ENCODE measurements at regions not wholly inside any gene's neighbourhood (a gene's known extent, or its start where the extent isn't known, plus 50 kb on each side); places are given as distances from the start of the nearest gene placed in this dataset.

DNA sequence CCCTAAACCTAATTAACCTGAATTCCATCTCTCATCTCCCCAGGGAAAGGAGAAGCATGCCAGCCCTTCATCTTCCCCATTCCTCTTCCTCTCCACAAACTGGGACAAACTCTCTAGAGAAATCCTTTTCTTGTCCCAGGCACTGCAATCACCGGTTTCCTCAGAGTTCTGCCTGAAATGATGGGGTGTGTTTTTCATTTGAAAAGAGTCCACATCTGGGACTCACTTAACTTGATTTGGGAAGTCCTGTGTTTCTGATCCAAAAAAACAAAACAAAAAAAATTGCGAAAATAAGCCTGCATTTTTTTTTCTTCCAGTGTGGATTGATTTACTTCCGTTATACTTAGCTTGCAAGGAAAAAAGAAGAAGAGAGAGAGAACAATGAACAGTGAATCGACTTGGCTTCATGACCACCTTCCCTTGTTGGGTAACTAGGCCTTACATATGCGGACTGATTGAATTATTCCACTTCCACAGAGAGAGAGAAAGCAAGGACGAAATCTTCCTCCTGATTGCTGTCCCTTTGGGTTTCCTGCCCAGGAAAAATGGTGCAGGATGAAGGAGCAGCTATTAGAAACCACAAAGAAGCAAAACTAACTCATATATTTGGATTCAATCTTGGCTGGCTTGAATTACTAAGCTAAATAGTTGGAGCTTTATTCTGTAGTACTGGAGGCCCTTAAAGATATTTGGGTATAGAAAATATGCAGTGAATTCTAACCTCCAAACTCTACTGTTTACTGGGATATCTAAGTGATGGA is 506.2 kb upstream of the TBX3 start:
- ATAC-seq (ENCODE audit: low FRiP score) (no peak), DNase-seq (no peak)
- no peak overlapping the region for H3K27ac ChIP-seq (ENCODE audit: low read depth in 1 of 2, low read length in 2 of 2)
- no peak overlapping the region for H3K4me3 ChIP-seq (ENCODE audit: low read length in 2 of 2)
- peaks cover 1% of the 10 kb centered on the region for H3K9me3 ChIP-seq (ENCODE audit: control insufficient read depth, low read length)
- H3K36me3 ChIP-seq (ENCODE audit: control insufficient read depth in 1 of 2, insufficient read depth in 2 of 2, low read length in 1 of 2): no peaks in the 10 kb centered on the region
- H3K4me1 ChIP-seq (ENCODE audit: control insufficient read depth in 1 of 2, insufficient read depth in 2 of 2, low read length in 2 of 2): no peaks in the 10 kb centered on the region
- 83 to 91% methylated on average over 6 of the region's 6 CpGs for WGBS, 2 donors
- H3K27me3 ChIP-seq (ENCODE audit: control insufficient read depth in 1 of 2, insufficient read depth in 2 of 2, low read length in 1 of 2): no peaks in the 10 kb centered on the region
- intact Hi-C loops (cut with DNase I): no loop called here

- intact Hi-C loops (cut with DNase I): no loop called here
Measured at GRCh38 chr12:115185506-115185905, 501.5 kb upstream of the TBX3 start.

DNA sequence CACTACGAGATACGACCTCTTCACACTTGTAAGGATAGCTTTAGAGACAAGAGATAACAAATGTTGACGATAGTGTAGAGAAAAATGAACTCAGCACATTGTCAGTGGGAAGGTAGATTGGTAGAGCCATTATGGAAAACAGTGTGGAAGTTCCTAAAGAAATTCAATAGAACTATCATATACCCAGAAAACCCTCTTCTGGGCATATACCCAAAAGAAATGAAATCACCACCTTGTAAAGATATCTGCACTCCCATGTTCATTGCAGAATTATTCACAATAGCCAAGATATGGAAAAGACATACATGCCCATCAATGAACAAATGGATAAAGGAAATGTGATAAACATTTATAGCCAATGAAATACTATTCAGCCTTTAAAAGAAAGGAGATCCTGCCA is 499.8 kb upstream of the TBX3 start:
- DNase-seq (no peak), ATAC-seq (ENCODE audit: low FRiP score) (no peak)
- H3K4me3 ChIP-seq (ENCODE audit: low read length in 2 of 2): no peak overlapping the region

More at GRCh38 chr12:115185506-115185905, 501.5 kb upstream of the TBX3 start:
- DNase-seq: no peak
- H3K4me1 ChIP-seq (ENCODE audit: control insufficient read depth in 1 of 2, insufficient read depth in 2 of 2, low read length in 2 of 2): no peaks in the 10 kb centered on the region
- 49 to 65% methylated on average over 4 of the region's 4 CpGs for WGBS, 2 donors
- H3K4me3 ChIP-seq (ENCODE audit: low read length in 2 of 2): no peak overlapping the region
- no peaks in the 10 kb centered on the region for H3K27me3 ChIP-seq (ENCODE audit: control insufficient read depth in 1 of 2, insufficient read depth in 2 of 2, low read length in 1 of 2)
- ATAC-seq (ENCODE audit: low FRiP score): no peak
- no peaks in the 10 kb centered on the region for H3K36me3 ChIP-seq (ENCODE audit: control insufficient read depth in 1 of 2, insufficient read depth in 2 of 2, low read length in 1 of 2)
- H3K9me3 ChIP-seq (ENCODE audit: control insufficient read depth, low read length): peaks cover 1% of the 10 kb centered on the region
- H3K27ac ChIP-seq (ENCODE audit: low read depth in 1 of 2, low read length in 2 of 2): no peak overlapping the region

DNA sequence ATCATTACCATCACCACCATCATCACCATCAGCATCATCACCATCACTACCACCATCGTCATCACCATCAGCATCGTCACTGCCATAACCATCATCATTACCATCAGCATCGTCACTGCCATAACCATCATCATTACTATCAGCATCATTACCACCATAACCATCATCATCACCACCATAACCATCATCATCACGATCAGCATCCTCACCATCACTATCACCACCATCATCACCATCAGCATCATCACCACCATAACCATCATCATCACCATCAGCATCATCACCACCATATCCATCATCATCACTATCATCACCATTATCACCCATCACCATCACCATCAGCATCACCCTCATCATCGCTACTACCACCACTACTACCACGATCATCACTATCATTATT is 493.9 kb upstream of the TBX3 start:
- Histone ChIP-seq H3K27ac (ENCODE audit: low read depth in 1 of 2, low read length in 2 of 2) (no peak overlapping the region), H3K4me1 (ENCODE audit: control insufficient read depth in 1 of 2, insufficient read depth in 2 of 2, low read length in 2 of 2) (no peaks in the 10 kb centered on the region), H3K27me3 (ENCODE audit: control insufficient read depth in 1 of 2, insufficient read depth in 2 of 2, low read length in 1 of 2) (no peaks in the 10 kb centered on the region), H3K9me3 (ENCODE audit: control insufficient read depth, low read length) (peaks cover 1% of the 10 kb centered on the region), H3K36me3 (ENCODE audit: control insufficient read depth in 1 of 2, insufficient read depth in 2 of 2, low read length in 1 of 2) (no peaks in the 10 kb centered on the region), H3K4me3 (ENCODE audit: low read length in 2 of 2) (no peak overlapping the region)
- ATAC-seq (ENCODE audit: low FRiP score): no peak
- WGBS, 2 donors: 97 to 99% methylated on average over 6 of the region's 6 CpGs
- no peak for DNase-seq
- intact Hi-C loops (cut with DNase I): no loop called here

More for the DNA sequence above, 499.8 kb upstream of the TBX3 start:
- Histone ChIP-seq H3K27ac (ENCODE audit: low read depth in 1 of 2, low read length in 2 of 2) (no peak overlapping the region), H3K36me3 (ENCODE audit: control insufficient read depth in 1 of 2, insufficient read depth in 2 of 2, low read length in 1 of 2) (no peaks in the 10 kb centered on the region), H3K4me1 (ENCODE audit: control insufficient read depth in 1 of 2, insufficient read depth in 2 of 2, low read length in 2 of 2) (no peaks in the 10 kb centered on the region), H3K9me3 (ENCODE audit: control insufficient read depth, low read length) (peaks cover 1% of the 10 kb centered on the region), H3K27me3 (ENCODE audit: control insufficient read depth in 1 of 2, insufficient read depth in 2 of 2, low read length in 1 of 2) (no peaks in the 10 kb centered on the region)
- WGBS, 2 donors: 85 to 86% methylated on average over 3 of the region's 3 CpGs
- intact Hi-C loops (cut with DNase I): no loop called here

- Histone ChIP-seq H3K36me3 (ENCODE audit: control insufficient read depth in 1 of 2, insufficient read depth in 2 of 2, low read length in 1 of 2) (no peaks in the 10 kb centered on the region), H3K27me3 (ENCODE audit: control insufficient read depth in 1 of 2, insufficient read depth in 2 of 2, low read length in 1 of 2) (no peaks in the 10 kb centered on the region), H3K4me3 (ENCODE audit: low read length in 2 of 2) (no peak overlapping the region), H3K9me3 (ENCODE audit: control insufficient read depth, low read length) (peaks cover 1% of the 10 kb centered on the region), H3K4me1 (ENCODE audit: control insufficient read depth in 1 of 2, insufficient read depth in 2 of 2, low read length in 2 of 2) (no peaks in the 10 kb centered on the region), H3K27ac (ENCODE audit: low read depth in 1 of 2, low read length in 2 of 2) (no peak overlapping the region)
- no peak for DNase-seq
- ATAC-seq (ENCODE audit: low FRiP score): no peak
- 46 to 59% methylated on average over 3 of the region's 3 CpGs for WGBS, 2 donors
- intact Hi-C loops (cut with DNase I): no loop called here
Measured at GRCh38 chr12:115176741-115177400, 492.9 kb upstream of the TBX3 start.

- no peaks in the 10 kb centered on the region for H3K36me3 ChIP-seq (ENCODE audit: control insufficient read depth in 1 of 2, insufficient read depth in 2 of 2, low read length in 1 of 2)
- ATAC-seq (ENCODE audit: low FRiP score) (no peak), DNase-seq (no peak)
- H3K4me1 ChIP-seq (ENCODE audit: control insufficient read depth in 1 of 2, insufficient read depth in 2 of 2, low read length in 2 of 2): no peaks in the 10 kb centered on the region
- H3K9me3 ChIP-seq (ENCODE audit: control insufficient read depth, low read length): peaks cover 1% of the 10 kb centered on the region
- H3K27me3 ChIP-seq (ENCODE audit: control insufficient read depth in 1 of 2, insufficient read depth in 2 of 2, low read length in 1 of 2): no peaks in the 10 kb centered on the region
- H3K4me3 ChIP-seq (ENCODE audit: low read length in 2 of 2): no peak overlapping the region
- WGBS, 2 donors: 65 to 74% methylated on average over 12 of the region's 12 CpGs
- no peak overlapping the region for H3K27ac ChIP-seq (ENCODE audit: low read depth in 1 of 2, low read length in 2 of 2)
- intact Hi-C loops (cut with DNase I): no loop called here
Measured at GRCh38 chr12:115174920-115175319, 490.9 kb upstream of the TBX3 start.

DNA sequence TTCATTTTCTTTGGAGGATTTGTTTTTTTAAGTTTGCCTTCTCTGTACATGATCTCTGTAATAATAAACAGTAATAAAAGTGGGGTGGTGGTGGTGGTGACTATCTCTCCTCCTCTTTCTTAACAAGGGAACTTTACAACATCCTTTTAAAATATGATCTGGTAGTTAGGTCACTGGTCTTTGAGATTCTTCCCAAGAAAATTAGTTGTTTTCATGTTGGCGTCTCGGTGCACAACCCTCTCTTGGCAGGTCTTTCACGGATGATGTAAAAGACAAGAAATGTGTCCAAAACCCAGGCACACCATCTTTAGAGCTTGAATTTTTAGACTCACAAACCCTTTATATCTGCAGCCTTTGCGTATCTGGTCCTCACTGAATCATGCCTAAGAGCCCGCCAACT is 488.5 kb upstream of the TBX3 start:
- intact Hi-C loops (cut with DNase I): no loop called here
- WGBS, 2 donors: 40 to 47% methylated on average over 5 of the region's 5 CpGs
- H3K27ac ChIP-seq (ENCODE audit: low read depth in 1 of 2, low read length in 2 of 2): no peak overlapping the region
- peaks cover 3% of the 10 kb centered on the region for H3K9me3 ChIP-seq (ENCODE audit: control insufficient read depth, low read length)
- no peak overlapping the region for H3K4me3 ChIP-seq (ENCODE audit: low read length in 2 of 2)
- no peaks in the 10 kb centered on the region for H3K4me1 ChIP-seq (ENCODE audit: control insufficient read depth in 1 of 2, insufficient read depth in 2 of 2, low read length in 2 of 2)
- H3K27me3 ChIP-seq (ENCODE audit: control insufficient read depth in 1 of 2, insufficient read depth in 2 of 2, low read length in 1 of 2): no peaks in the 10 kb centered on the region
- ATAC-seq (ENCODE audit: low FRiP score) (no peak), DNase-seq (no peak)
- H3K36me3 ChIP-seq (ENCODE audit: control insufficient read depth in 1 of 2, insufficient read depth in 2 of 2, low read length in 1 of 2): no peaks in the 10 kb centered on the region

DNA sequence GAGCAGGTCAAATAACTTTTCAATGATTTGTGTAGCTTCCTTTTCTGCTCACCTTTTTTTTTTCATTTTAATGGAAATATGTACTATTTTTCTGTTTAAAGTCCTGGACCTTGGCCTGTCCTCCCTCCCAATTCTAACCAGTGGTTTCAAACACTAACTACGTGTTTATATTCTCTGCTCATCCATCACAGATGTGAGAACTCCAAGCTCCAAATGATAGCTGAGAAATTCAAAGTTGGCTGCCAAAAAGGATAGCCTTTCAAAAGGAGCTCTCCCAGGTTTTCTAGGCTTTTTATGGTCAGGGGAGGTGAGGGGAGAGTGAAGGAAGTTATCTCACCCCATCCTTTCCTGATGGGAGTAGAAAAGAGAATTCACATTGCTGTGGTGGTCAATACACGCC is 486.0 kb upstream of the TBX3 start:
- Histone ChIP-seq H3K9me3 (ENCODE audit: control insufficient read depth, low read length) (peaks cover 3% of the 10 kb centered on the region), H3K36me3 (ENCODE audit: control insufficient read depth in 1 of 2, insufficient read depth in 2 of 2, low read length in 1 of 2) (no peaks in the 10 kb centered on the region), H3K4me1 (ENCODE audit: control insufficient read depth in 1 of 2, insufficient read depth in 2 of 2, low read length in 2 of 2) (no peaks in the 10 kb centered on the region), H3K27ac (ENCODE audit: low read depth in 1 of 2, low read length in 2 of 2) (no peak overlapping the region), H3K4me3 (ENCODE audit: low read length in 2 of 2) (no peak overlapping the region), H3K27me3 (ENCODE audit: control insufficient read depth in 1 of 2, insufficient read depth in 2 of 2, low read length in 1 of 2) (peaks cover 0 to 3% of the 10 kb centered on the region in 2 donors)
- WGBS, 2 donors: 82 to 91% methylated on average over 2 of the region's 2 CpGs
- ATAC-seq (ENCODE audit: low FRiP score) (no peak), DNase-seq (no peak)
- intact Hi-C loops (cut with DNase I): no loop called here

DNA sequence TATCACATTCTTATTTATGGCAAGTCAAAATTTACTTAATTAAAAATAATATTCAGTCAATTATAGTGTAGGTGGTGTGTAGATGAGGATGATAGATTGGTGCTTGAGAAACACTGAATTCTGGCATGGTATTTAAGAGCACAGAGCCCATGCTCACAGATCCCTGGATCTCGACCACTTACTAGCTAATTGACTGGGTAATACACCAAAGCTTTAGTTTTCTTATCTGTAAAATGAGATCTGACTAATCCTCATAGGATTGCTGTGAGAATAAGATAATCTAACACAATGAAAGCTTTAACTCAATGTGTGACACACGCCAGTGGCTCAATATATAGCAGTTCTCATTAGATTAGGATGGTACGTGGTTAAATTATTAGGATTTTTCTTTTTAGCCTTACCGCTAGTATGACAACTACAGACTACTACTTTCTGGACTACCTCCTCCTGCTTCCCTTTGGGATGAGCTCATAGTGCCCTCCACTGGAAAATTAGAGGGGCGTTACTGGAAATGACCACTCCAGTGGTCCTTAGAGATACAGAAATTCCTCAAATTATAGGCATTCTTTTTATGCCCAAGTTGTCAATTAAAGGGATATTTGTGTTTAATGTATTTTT is 482.8 kb upstream of the TBX3 start:
- H3K9me3 ChIP-seq (ENCODE audit: control insufficient read depth, low read length): peaks cover 3% of the 10 kb centered on the region
- ATAC-seq (ENCODE audit: low FRiP score) (no peak), DNase-seq (no peak)
- H3K4me1 ChIP-seq (ENCODE audit: control insufficient read depth in 1 of 2, insufficient read depth in 2 of 2, low read length in 2 of 2): no peaks in the 10 kb centered on the region
- intact Hi-C loops (cut with DNase I): no loop called here
- H3K4me3 ChIP-seq (ENCODE audit: low read length in 2 of 2): no peak overlapping the region
- WGBS, 2 donors: 61 to 66% methylated on average over 5 of the region's 5 CpGs
- H3K27ac ChIP-seq (ENCODE audit: low read depth in 1 of 2, low read length in 2 of 2): no peak overlapping the region
- H3K27me3 ChIP-seq (ENCODE audit: control insufficient read depth in 1 of 2, insufficient read depth in 2 of 2, low read length in 1 of 2): peaks cover 0 to 3% of the 10 kb centered on the region in 2 donors
- no peaks in the 10 kb centered on the region for H3K36me3 ChIP-seq (ENCODE audit: control insufficient read depth in 1 of 2, insufficient read depth in 2 of 2, low read length in 1 of 2)

Measured in aorta (tissue), 5 donors.